ENCODE measurements at regions not wholly inside any gene's neighbourhood (a gene's known extent, or its start where the extent isn't known, plus 50 kb on each side); places are given as distances from the start of the nearest gene placed in this dataset.

DNA sequence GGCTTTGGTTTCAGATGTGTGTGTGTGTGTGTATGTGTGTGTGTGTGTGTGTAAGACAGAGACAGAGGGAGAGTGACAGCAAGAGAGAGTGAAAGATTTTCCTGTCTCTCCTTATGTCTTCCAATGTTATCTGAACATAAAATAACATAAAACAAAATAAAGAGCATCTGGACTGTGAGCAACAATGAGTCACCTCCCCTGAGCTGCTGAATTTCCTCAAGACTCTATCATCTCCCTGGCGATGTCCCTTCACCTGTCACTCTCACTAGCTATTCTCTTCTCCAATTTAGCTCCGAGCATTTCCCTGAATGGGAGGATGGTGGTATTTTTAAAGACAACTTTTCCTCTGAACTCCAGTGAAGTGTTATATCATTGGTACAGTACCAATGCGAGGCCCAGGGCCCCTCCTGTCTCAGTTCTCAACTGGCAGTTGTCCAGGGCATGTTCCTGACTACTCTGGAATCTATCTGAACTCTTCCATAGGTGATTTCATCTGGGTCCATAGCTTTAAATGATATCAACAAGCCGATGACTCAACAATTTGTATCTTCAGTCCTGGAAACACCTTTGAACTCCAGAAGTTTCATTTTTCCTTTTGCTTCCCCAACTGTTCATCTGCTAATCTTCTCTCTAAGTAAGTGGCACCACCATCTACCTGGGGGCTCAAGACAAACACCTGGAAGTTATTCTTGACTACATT, 195.0 kb upstream of the CLNK start:
- TF ChIP-seq, protein P1, sequence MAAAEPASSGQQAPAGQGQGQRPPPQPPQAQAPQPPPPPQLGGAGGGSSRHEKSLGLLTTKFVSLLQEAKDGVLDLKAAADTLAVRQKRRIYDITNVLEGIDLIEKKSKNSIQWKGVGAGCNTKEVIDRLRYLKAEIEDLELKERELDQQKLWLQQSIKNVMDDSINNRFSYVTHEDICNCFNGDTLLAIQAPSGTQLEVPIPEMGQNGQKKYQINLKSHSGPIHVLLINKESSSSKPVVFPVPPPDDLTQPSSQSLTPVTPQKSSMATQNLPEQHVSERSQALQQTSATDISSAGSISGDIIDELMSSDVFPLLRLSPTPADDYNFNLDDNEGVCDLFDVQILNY (CRISPR knock-in tag; IDR thresholded peaks at IDR 0.05), result no peak
- TF ChIP-seq CREB1 (CRISPR knock-in tag; IDR thresholded peaks at IDR 0.05) (no peak), MYBL2 (CRISPR knock-in tag; IDR thresholded peaks at IDR 0.05) (no peak), ZNF396 (CRISPR knock-in tag; IDR thresholded peaks at IDR 0.05; ENCODE audit: borderline replicate concordance) (no peak), ZNF219 (CRISPR knock-in tag; IDR thresholded peaks at IDR 0.05; ENCODE audit: borderline replicate concordance) (no peak), NFATC4 (CRISPR knock-in tag; IDR thresholded peaks at IDR 0.05) (no peak), RELA (CRISPR knock-in tag; IDR thresholded peaks at IDR 0.05; ENCODE audit: borderline replicate concordance) (no peak), TP53 (CRISPR knock-in tag; IDR thresholded peaks at IDR 0.05) (no peak), FOXJ3 (CRISPR knock-in tag; IDR thresholded peaks at IDR 0.05; ENCODE audit: borderline replicate concordance) (no peak), ETV6 (CRISPR knock-in tag; IDR thresholded peaks at IDR 0.05) (no peak), KAT7 (CRISPR knock-in tag; IDR thresholded peaks at IDR 0.05; ENCODE audit: borderline replicate concordance) (no peak), TEAD4 (CRISPR knock-in tag; IDR thresholded peaks at IDR 0.05) (no peak), GABPB1 (CRISPR knock-in tag; IDR thresholded peaks at IDR 0.05) (no peak)
- TF ChIP-seq, protein P2, sequence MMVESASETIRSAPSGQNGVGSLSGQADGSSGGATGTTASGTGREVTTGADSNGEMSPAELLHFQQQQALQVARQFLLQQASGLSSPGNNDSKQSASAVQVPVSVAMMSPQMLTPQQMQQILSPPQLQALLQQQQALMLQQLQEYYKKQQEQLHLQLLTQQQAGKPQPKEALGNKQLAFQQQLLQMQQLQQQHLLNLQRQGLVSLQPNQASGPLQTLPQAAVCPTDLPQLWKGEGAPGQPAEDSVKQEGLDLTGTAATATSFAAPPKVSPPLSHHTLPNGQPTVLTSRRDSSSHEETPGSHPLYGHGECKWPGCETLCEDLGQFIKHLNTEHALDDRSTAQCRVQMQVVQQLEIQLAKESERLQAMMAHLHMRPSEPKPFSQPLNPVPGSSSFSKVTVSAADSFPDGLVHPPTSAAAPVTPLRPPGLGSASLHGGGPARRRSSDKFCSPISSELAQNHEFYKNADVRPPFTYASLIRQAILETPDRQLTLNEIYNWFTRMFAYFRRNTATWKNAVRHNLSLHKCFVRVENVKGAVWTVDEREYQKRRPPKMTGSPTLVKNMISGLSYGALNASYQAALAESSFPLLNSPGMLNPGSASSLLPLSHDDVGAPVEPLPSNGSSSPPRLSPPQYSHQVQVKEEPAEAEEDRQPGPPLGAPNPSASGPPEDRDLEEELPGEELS (CRISPR knock-in tag; IDR thresholded peaks at IDR 0.05), result no peak
- TF ChIP-seq, protein P3, sequence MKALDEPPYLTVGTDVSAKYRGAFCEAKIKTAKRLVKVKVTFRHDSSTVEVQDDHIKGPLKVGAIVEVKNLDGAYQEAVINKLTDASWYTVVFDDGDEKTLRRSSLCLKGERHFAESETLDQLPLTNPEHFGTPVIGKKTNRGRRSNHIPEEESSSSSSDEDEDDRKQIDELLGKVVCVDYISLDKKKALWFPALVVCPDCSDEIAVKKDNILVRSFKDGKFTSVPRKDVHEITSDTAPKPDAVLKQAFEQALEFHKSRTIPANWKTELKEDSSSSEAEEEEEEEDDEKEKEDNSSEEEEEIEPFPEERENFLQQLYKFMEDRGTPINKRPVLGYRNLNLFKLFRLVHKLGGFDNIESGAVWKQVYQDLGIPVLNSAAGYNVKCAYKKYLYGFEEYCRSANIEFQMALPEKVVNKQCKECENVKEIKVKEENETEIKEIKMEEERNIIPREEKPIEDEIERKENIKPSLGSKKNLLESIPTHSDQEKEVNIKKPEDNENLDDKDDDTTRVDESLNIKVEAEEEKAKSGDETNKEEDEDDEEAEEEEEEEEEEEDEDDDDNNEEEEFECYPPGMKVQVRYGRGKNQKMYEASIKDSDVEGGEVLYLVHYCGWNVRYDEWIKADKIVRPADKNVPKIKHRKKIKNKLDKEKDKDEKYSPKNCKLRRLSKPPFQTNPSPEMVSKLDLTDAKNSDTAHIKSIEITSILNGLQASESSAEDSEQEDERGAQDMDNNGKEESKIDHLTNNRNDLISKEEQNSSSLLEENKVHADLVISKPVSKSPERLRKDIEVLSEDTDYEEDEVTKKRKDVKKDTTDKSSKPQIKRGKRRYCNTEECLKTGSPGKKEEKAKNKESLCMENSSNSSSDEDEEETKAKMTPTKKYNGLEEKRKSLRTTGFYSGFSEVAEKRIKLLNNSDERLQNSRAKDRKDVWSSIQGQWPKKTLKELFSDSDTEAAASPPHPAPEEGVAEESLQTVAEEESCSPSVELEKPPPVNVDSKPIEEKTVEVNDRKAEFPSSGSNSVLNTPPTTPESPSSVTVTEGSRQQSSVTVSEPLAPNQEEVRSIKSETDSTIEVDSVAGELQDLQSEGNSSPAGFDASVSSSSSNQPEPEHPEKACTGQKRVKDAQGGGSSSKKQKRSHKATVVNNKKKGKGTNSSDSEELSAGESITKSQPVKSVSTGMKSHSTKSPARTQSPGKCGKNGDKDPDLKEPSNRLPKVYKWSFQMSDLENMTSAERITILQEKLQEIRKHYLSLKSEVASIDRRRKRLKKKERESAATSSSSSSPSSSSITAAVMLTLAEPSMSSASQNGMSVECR (CRISPR knock-in tag; IDR thresholded peaks at IDR 0.05; ENCODE audit: borderline replicate concordance), result no peak
- TF ChIP-seq, protein P4, sequence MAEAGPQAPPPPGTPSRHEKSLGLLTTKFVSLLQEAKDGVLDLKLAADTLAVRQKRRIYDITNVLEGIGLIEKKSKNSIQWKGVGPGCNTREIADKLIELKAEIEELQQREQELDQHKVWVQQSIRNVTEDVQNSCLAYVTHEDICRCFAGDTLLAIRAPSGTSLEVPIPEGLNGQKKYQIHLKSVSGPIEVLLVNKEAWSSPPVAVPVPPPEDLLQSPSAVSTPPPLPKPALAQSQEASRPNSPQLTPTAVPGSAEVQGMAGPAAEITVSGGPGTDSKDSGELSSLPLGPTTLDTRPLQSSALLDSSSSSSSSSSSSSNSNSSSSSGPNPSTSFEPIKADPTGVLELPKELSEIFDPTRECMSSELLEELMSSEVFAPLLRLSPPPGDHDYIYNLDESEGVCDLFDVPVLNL (CRISPR knock-in tag; IDR thresholded peaks at IDR 0.05; ENCODE audit: borderline replicate concordance, low read depth), result no peak
- TF ChIP-seq, protein P5, sequence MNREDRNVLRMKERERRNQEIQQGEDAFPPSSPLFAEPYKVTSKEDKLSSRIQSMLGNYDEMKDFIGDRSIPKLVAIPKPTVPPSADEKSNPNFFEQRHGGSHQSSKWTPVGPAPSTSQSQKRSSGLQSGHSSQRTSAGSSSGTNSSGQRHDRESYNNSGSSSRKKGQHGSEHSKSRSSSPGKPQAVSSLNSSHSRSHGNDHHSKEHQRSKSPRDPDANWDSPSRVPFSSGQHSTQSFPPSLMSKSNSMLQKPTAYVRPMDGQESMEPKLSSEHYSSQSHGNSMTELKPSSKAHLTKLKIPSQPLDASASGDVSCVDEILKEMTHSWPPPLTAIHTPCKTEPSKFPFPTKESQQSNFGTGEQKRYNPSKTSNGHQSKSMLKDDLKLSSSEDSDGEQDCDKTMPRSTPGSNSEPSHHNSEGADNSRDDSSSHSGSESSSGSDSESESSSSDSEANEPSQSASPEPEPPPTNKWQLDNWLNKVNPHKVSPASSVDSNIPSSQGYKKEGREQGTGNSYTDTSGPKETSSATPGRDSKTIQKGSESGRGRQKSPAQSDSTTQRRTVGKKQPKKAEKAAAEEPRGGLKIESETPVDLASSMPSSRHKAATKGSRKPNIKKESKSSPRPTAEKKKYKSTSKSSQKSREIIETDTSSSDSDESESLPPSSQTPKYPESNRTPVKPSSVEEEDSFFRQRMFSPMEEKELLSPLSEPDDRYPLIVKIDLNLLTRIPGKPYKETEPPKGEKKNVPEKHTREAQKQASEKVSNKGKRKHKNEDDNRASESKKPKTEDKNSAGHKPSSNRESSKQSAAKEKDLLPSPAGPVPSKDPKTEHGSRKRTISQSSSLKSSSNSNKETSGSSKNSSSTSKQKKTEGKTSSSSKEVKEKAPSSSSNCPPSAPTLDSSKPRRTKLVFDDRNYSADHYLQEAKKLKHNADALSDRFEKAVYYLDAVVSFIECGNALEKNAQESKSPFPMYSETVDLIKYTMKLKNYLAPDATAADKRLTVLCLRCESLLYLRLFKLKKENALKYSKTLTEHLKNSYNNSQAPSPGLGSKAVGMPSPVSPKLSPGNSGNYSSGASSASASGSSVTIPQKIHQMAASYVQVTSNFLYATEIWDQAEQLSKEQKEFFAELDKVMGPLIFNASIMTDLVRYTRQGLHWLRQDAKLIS (CRISPR knock-in tag; IDR thresholded peaks at IDR 0.05; ENCODE audit: borderline replicate concordance), result no peak
- TF ChIP-seq, protein P6, sequence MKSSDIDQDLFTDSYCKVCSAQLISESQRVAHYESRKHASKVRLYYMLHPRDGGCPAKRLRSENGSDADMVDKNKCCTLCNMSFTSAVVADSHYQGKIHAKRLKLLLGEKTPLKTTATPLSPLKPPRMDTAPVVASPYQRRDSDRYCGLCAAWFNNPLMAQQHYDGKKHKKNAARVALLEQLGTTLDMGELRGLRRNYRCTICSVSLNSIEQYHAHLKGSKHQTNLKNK (CRISPR knock-in tag; IDR thresholded peaks at IDR 0.05), result no peak
- TF ChIP-seq, protein P7, sequence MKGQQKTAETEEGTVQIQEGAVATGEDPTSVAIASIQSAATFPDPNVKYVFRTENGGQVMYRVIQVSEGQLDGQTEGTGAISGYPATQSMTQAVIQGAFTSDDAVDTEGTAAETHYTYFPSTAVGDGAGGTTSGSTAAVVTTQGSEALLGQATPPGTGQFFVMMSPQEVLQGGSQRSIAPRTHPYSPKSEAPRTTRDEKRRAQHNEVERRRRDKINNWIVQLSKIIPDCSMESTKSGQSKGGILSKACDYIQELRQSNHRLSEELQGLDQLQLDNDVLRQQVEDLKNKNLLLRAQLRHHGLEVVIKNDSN (CRISPR knock-in tag; IDR thresholded peaks at IDR 0.05), result no peak
- TF ChIP-seq, protein P8, sequence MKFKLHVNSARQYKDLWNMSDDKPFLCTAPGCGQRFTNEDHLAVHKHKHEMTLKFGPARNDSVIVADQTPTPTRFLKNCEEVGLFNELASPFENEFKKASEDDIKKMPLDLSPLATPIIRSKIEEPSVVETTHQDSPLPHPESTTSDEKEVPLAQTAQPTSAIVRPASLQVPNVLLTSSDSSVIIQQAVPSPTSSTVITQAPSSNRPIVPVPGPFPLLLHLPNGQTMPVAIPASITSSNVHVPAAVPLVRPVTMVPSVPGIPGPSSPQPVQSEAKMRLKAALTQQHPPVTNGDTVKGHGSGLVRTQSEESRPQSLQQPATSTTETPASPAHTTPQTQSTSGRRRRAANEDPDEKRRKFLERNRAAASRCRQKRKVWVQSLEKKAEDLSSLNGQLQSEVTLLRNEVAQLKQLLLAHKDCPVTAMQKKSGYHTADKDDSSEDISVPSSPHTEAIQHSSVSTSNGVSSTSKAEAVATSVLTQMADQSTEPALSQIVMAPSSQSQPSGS (CRISPR knock-in tag; IDR thresholded peaks at IDR 0.05; ENCODE audit: borderline replicate concordance, low read depth), result no peak
- peaks cover 11% of the 10 kb centered on the region for H3K27me3 Mint-ChIP-seq (ENCODE audit: low read depth)
- no peak overlapping the region for H3K4me3 Mint-ChIP-seq
- ATAC-seq (no peak), DNase-seq (ENCODE audit: low spot score) (no peak)
- ChIA-PET POLR2A (no interaction called here), CTCF (no interaction called here)
- H3K36me3 Mint-ChIP-seq, result peaks cover 63% of the 10 kb centered on the region
- H3K4me1 Mint-ChIP-seq, result peaks cover 6% of the 10 kb centered on the region; the same call in 1 of the 2 replicates
- peaks cover 87% of the 10 kb centered on the region for H3K9me3 Mint-ChIP-seq
- H3K27ac Mint-ChIP-seq, result no peak overlapping the region
